ENCODE measurements at regions not wholly inside any gene's neighbourhood (a gene's known extent, or its start where the extent isn't known, plus 50 kb on each side); places are given as distances from the start of the nearest gene placed in this dataset.
"Not testable (repeated sequence)": the region's sequence is repeated elsewhere in the genome, so short reads cannot be mapped to it uniquely, and the experiment has no call there.

DNA sequence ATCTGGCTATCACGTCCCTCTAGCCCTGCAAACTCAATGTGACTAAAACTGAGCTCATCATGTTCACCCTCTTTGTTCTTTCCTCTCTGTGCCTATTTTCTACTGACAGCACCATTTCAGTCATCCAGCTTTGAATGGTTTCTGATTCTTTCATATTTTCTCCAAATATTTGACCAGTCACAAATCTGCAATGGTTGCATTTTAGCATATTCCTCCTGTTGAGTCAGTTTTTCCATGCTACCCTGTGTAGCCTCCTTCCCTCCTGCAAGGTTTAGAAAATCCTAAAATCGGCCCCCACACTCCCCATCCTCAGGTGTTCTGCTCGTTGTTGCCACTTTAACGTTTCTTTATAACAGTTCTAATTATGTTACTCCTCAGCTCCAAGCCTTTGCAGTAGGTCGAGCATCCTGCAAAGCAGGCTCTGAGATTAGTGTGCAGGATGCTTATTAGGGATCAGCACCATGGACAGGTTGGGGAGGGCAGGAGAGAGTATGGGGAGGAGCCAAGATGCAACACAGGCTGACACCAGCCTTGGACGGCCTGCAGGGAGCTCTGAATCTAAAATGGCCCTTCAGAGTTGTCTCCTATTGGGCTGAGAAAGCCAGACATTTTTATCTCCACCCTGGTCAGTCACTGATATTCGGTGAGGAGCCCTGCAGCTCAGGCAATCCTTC, 531.0 kb upstream of the COBL start:
- H3K27ac ChIP-seq, result no peak overlapping the region
- ATAC-seq, result no peak
- H3K27me3 ChIP-seq, result no peaks in the 10 kb centered on the region
- no peaks in the 10 kb centered on the region for H3K36me3 ChIP-seq
- 33 to 34% methylated on average over 7 of the region's 7 CpGs for WGBS, 2 donors
- H3K9me3 ChIP-seq, result peaks cover 0 to 44% (median 0%) of the 10 kb centered on the region in 11 donors
- TF ChIP-seq, protein P1, sequence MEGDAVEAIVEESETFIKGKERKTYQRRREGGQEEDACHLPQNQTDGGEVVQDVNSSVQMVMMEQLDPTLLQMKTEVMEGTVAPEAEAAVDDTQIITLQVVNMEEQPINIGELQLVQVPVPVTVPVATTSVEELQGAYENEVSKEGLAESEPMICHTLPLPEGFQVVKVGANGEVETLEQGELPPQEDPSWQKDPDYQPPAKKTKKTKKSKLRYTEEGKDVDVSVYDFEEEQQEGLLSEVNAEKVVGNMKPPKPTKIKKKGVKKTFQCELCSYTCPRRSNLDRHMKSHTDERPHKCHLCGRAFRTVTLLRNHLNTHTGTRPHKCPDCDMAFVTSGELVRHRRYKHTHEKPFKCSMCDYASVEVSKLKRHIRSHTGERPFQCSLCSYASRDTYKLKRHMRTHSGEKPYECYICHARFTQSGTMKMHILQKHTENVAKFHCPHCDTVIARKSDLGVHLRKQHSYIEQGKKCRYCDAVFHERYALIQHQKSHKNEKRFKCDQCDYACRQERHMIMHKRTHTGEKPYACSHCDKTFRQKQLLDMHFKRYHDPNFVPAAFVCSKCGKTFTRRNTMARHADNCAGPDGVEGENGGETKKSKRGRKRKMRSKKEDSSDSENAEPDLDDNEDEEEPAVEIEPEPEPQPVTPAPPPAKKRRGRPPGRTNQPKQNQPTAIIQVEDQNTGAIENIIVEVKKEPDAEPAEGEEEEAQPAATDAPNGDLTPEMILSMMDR (IDR thresholded peaks at IDR 0.05), result no peak
- intact Hi-C loops (cut with DNase I), result no loop called here
- DNase-seq, result no peak
- no peaks in the 10 kb centered on the region for H3K4me1 ChIP-seq
- H3K4me3 ChIP-seq, result no peak overlapping the region

DNA sequence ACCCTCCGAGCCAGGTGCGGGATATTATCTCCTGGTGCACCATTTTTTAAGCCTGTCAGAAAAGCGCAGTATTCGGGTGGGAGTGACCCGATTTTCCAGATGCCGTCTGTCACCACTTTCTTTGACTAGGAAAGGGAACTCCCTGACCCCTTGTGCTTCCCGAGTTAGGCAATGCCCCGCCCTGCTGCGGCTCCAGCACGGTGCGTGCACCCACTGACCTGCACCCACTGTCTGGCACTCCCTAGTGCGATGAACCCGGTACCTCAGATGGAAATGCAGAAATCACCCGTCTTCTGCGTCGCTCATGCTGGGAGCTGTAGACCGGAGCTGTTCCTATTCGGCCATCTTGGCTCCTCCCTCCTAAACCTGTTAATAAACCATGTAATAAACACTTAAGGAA, 522.5 kb upstream of the COBL start:
- WGBS, 2 donors, result 84 to 88% methylated on average over 18 of the region's 18 CpGs
- H3K9me3 ChIP-seq, result peaks cover 0 to 16% (median 0%) of the 10 kb centered on the region in 11 donors
- H3K27ac ChIP-seq; H3K4me1 ChIP-seq; H3K4me3 ChIP-seq; H3K36me3 ChIP-seq; intact Hi-C loops (cut with DNase I); DNase-seq; ATAC-seq; H3K27me3 ChIP-seq: not testable (repeated sequence)

GRCh38 chr7:51827631-51828030, 511.0 kb upstream of the COBL start:
- TF ChIP-seq, protein P1 (IDR thresholded peaks at IDR 0.05), result no peak
- peaks cover 0 to 44% (median 18%) of the 10 kb centered on the region in 11 donors for H3K9me3 ChIP-seq
- 53 to 60% methylated on average over 2 of the region's 2 CpGs for WGBS, 2 donors

DNA sequence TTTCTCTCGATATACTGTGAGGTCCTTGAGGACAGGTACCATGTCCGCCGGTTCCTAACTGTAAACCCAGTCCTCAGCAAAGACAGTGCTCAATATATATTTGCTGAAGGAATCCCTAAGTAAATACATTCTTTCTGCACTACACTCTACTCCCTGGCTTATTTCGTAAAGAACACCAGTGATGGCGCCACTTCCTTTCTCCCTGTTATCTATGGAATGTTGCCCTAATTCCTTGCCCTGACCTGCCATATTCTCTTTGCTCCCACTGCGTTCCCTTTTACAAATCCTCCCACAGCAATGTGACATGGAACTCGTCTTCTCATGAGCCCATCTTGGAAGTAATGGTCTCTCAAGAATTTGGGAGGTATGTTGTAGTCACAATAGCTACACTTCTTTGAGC, 507.4 kb upstream of the COBL start:
- H3K36me3 ChIP-seq, result no peaks in the 10 kb centered on the region
- no peaks in the 10 kb centered on the region for H3K4me1 ChIP-seq
- DNase-seq, result no peak
- H3K27ac ChIP-seq, result no peak overlapping the region
- TF ChIP-seq, protein P1 (IDR thresholded peaks at IDR 0.05), result no peak
- no peak overlapping the region for H3K4me3 ChIP-seq
- no peak for ATAC-seq
- no peaks in the 10 kb centered on the region for H3K27me3 ChIP-seq
- H3K9me3 ChIP-seq, result peaks cover 0 to 32% (median under 1%) of the 10 kb centered on the region in 11 donors
- 77 to 81% methylated on average over 7 of the region's 7 CpGs for WGBS, 2 donors
- intact Hi-C loops (cut with DNase I), result no loop called here

More at GRCh38 chr7:51827631-51828030, 511.0 kb upstream of the COBL start:
- intact Hi-C loops (cut with DNase I), result no loop called here
- DNase-seq (no peak), ATAC-seq (no peak)
- H3K27ac ChIP-seq, result no peak overlapping the region
- no peak overlapping the region for H3K4me3 ChIP-seq
- no peaks in the 10 kb centered on the region for H3K27me3 ChIP-seq
- H3K36me3 ChIP-seq, result no peaks in the 10 kb centered on the region
- no peaks in the 10 kb centered on the region for H3K4me1 ChIP-seq

GRCh38 chr7:51823437-51823836, 506.8 kb upstream of the COBL start:
- Histone ChIP-seq H3K27me3 (no peaks in the 10 kb centered on the region), H3K4me3 (no peak overlapping the region), H3K27ac (no peak overlapping the region), H3K36me3 (no peaks in the 10 kb centered on the region), H3K4me1 (no peaks in the 10 kb centered on the region), H3K9me3 (peaks cover 0 to 30% (median 0%) of the 10 kb centered on the region in 11 donors)
- intact Hi-C loops (cut with DNase I), result no loop called here
- ATAC-seq (no peak), DNase-seq (no peak)
- TF ChIP-seq, protein P1 (IDR thresholded peaks at IDR 0.05), result no peak
- 66 to 69% methylated on average over 3 of the region's 3 CpGs for WGBS, 2 donors

All from heart right ventricle (tissue), 16 donors.